ENCODE measurements at regions not wholly inside any gene's neighbourhood (a gene's known extent, or its start where the extent isn't known, plus 50 kb on each side); places are given as distances from the start of the nearest gene placed in this dataset.
A peak's percentile ranks its signal among the peaks of the same experiment; 100 is the strongest.

GRCh38 chr5:33284681-33285080 lies 156.1 kb upstream of the TARS1 start:
- no peak for TF ChIP-seq POLR2AphosphoS5 (IDR thresholded peaks at IDR 0.05; ENCODE audit: low read depth, low read length)
- TF ChIP-seq ZBTB33 (IDR thresholded peaks at IDR 0.05; ENCODE audit: borderline replicate concordance, low read depth): no peak
- no peak for TF ChIP-seq PBX3 (IDR thresholded peaks at IDR 0.05)
- no peak for TF ChIP-seq SIN3A (IDR thresholded peaks at IDR 0.05; ENCODE audit: borderline replicate concordance, low read depth, low read length)
- TF ChIP-seq GABPA (IDR thresholded peaks at IDR 0.05; ENCODE audit: low read depth): no peak
- TF ChIP-seq CTCF (IDR thresholded peaks at IDR 0.05): no peak
- DNase-seq: no peak

GRCh38 chr5:33287242-33287641 lies 153.5 kb upstream of the TARS1 start:
- Histone ChIP-seq H3K4me2 (no peak overlapping the region), H3K9me2 (no peaks in the 10 kb centered on the region), H3F3A (replicated peaks; ENCODE audit: insufficient read depth) (peaks cover 23% of the 10 kb centered on the region), H3K79me2 (ENCODE audit: insufficient read depth) (no peaks in the 10 kb centered on the region), H3K9me3 (no peaks in the 10 kb centered on the region), H3K27me3 (ENCODE audit: insufficient read depth) (no peaks in the 10 kb centered on the region), H3K36me3 (replicated peaks in 1 of 2; ENCODE audit: control insufficient read depth in 1 of 2, insufficient read depth in 2 of 2, low read length in 1 of 2) (peaks cover 0 to 4% of the 10 kb centered on the region in 2 experiments), H3K4me3 (ENCODE audit: low read depth in 2 of 2, low read length in 1 of 2) (no peak overlapping the region), H3K9ac (no peak overlapping the region), H2AFZ (ENCODE audit: low read depth) (no peak overlapping the region), H3K27ac (ENCODE audit: low read depth in 2 of 2, low read length in 1 of 2) (no peak overlapping the region), H4K20me1 (ENCODE audit: insufficient read depth) (no peaks in the 10 kb centered on the region), H3K4me1 (ENCODE audit: control insufficient read depth in 1 of 2, insufficient read depth in 2 of 2, low read depth in 1 of 2, low read length in 1 of 2) (peaks cover 0 to 3% of the 10 kb centered on the region in 2 experiments; a peak in 2 of 4 replicates)
- 78% methylated on average over 1 of the region's 1 CpG for WGBS (ENCODE audit: low lambda C conversion rate)
- CTCF ChIA-PET: no interaction called here
- DNase-seq: no peak
- POLR2A ChIA-PET: no interaction called here
- no peak for TF ChIP-seq RXRA (IDR thresholded peaks at IDR 0.05; ENCODE audit: borderline replicate concordance, low read depth)
- no peak for TF ChIP-seq CHD2 (IDR thresholded peaks at IDR 0.05; ENCODE audit: low read length, partially characterized antibody)
- TF ChIP-seq, protein P1, sequence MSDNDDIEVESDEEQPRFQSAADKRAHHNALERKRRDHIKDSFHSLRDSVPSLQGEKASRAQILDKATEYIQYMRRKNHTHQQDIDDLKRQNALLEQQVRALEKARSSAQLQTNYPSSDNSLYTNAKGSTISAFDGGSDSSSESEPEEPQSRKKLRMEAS (IDR thresholded peaks at IDR 0.05; ENCODE audit: low read depth): no peak
- TF ChIP-seq CTCF (IDR thresholded peaks at IDR 0.05): no peak
- no peak for TF ChIP-seq POLR2AphosphoS5 (IDR thresholded peaks at IDR 0.05; ENCODE audit: low read depth, low read length)
- TF ChIP-seq ZBTB33 (IDR thresholded peaks at IDR 0.05; ENCODE audit: borderline replicate concordance, low read depth): no peak
- no peak for TF ChIP-seq TEAD4 (IDR thresholded peaks at IDR 0.05; ENCODE audit: borderline replicate concordance, insufficient read depth)
- TF ChIP-seq PBX3 (IDR thresholded peaks at IDR 0.05): no peak

More at GRCh38 chr5:33284681-33285080, 156.1 kb upstream of the TARS1 start:
- CTCF ChIA-PET: no interaction called here
- Histone ChIP-seq H3K4me3 (ENCODE audit: low read depth in 2 of 2, low read length in 1 of 2) (no peak overlapping the region), H3K27ac (ENCODE audit: low read depth in 2 of 2, low read length in 1 of 2) (peak overlapping the region in 1 of 2 experiments; percentile 85; a peak in 2 of 4 replicates), H3K79me2 (ENCODE audit: insufficient read depth) (no peaks in the 10 kb centered on the region), H3K36me3 (replicated peaks in 1 of 2; ENCODE audit: control insufficient read depth in 1 of 2, insufficient read depth in 2 of 2, low read length in 1 of 2) (no peaks in the 10 kb centered on the region), H3F3A (replicated peaks; ENCODE audit: insufficient read depth) (peaks cover 40% of the 10 kb centered on the region), H2AFZ (ENCODE audit: low read depth) (peak overlapping the region; percentile 38; the same call in 1 of the 2 replicates), H3K9me2 (no peaks in the 10 kb centered on the region), H3K4me2 (no peak overlapping the region), H3K4me1 (ENCODE audit: control insufficient read depth in 1 of 2, insufficient read depth in 2 of 2, low read depth in 1 of 2, low read length in 1 of 2) (peaks cover 0 to 14% of the 10 kb centered on the region in 2 experiments; a peak in 2 of 4 replicates), H4K20me1 (ENCODE audit: insufficient read depth) (no peaks in the 10 kb centered on the region), H3K27me3 (ENCODE audit: insufficient read depth) (no peaks in the 10 kb centered on the region), H3K9ac (peak overlapping the region; percentile 32; the same call in 1 of the 2 replicates), H3K9me3 (no peaks in the 10 kb centered on the region)
- WGBS (ENCODE audit: low lambda C conversion rate): 58% methylated on average over 3 of the region's 3 CpGs
- POLR2A ChIA-PET: no interaction called here
